Ovary (tissue), 7 donors: ENCODE measurements at regions not wholly inside any gene's neighbourhood (a gene's known extent, or its start where the extent isn't known, plus 50 kb on each side); places are given as distances from the start of the nearest gene placed in this dataset.
"Not testable (repeated sequence)": the region's sequence is repeated elsewhere in the genome, so short reads cannot be mapped to it uniquely, and the experiment has no call there.

ENCODE experiments used
- DNase-seq, 5 donors: peaks; one replicate each; pipeline ENCODE4 v3.0.0-alpha.2; 2019 to 2020
- H3K27ac ChIP-seq, 2 donors: fragments of 200-600 bp; one replicate each; pipeline versions ENCODE4 v1.5.1 to v1.8.0; 2019 to 2022
- H3K27me3 ChIP-seq: fragments of 200-600 bp; one replicate; pipeline ENCODE4 v1.8.0; 2022
- H3K36me3 ChIP-seq: fragments of 200-600 bp; sonication (generic); one replicate; pipeline ENCODE4 v1.5.1; 2019
- H3K4me1 ChIP-seq: one replicate; pipeline ENCODE4 v1.8.1; 2013; ENCODE audit warnings: mild to moderate bottlenecking, moderate library complexity; ENCODE audit not compliant: insufficient read depth
- H3K4me3 ChIP-seq: fragments of 200-600 bp; sonication (generic); one replicate; pipeline ENCODE4 v1.5.1; 2017
- H3K9me3 ChIP-seq, 2 donors: fragments of 200-600 bp in 1 of 2; sonication (generic) in 1 of 2; one replicate each; pipeline versions ENCODE4 v1.5.1 to v1.8.1; 2013 to 2019; ENCODE audit warnings: mild to moderate bottlenecking in 1 of 2, moderate library complexity in 1 of 2
- EP300 ChIP-seq: sonication (generic); formaldehyde crosslinking; IDR thresholded peaks from one replicate; pipeline ENCODE4 v1.6.1; 2017; ENCODE audit warnings: antibody characterized with exemption
- POLR2A ChIP-seq: fragments of 450-650 bp; IDR thresholded peaks from one replicate; pipeline ENCODE4 v1.6.1; 2017; ENCODE audit warnings: antibody characterized with exemption, mild to moderate bottlenecking, moderate library complexity
- WGBS, 3 donors: extraction: QIAGEN DNeasy Blood & Tissue Kit in 1 of 3; methylation state at CpG; one replicate each; pipeline versions ENCODE4 v1.1.5 to v1.1.7; 2013 to 2017; 5-methylcytosine and 5-hydroxymethylcytosine counted together
- intact Hi-C, 4 donors: fragments of 100-400 bp; cut with DNase I; formaldehyde crosslinking; loops; one replicate each; pipeline versions ENCODE4 v1.11.0 to v1.15.1; 2022 to 2023
- TF ChIP-seq, protein P1 (sequence below), 3 donors: fragments of 450-650 bp in 2 of 3; fragments of 200-600 bp in 1 of 3; IDR thresholded peaks; one replicate each; pipeline versions ENCODE4 v1.5.1 to v1.8.0; 2016 to 2022; ENCODE audit warnings: antibody characterized with exemption in 3 of 3, mild to moderate bottlenecking in 1 of 3
- donor health status: DM: no; HTN: no; CAD: no; lungs with moderate emphysema.
- donor health status: DM: no; HTN: no; CAD: no.
- donor health status: Bipolar disorder and iron deficiency.
- donor health status: DM: no; HTN: no; CAD: no.
- donor health status: DM: yes; HTN: yes; CAD: no.

DNA sequence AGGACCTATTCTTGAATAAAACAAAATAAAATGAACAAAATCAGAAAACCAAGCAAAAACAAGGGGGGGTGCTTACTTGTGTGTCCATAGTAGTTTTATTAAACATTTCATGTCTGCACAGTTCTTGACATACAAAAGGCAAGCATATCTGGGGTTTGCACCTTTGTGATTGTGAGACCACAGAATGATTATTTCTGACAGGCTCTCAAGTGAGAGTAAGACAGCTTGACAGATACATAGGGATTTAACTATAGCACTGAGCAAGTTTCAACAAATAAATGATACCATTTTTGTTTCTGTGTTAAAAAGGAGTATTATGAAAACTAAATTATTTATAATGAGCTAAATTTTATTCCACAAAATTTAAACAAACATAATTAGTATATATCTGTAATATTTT is 712.0 kb upstream of the PCDH10 start:
- no peak for DNase-seq
- no peak overlapping the region for H3K27ac ChIP-seq
- TF ChIP-seq EP300 (no peak), POLR2A (no peak)
- TF ChIP-seq, protein P1, sequence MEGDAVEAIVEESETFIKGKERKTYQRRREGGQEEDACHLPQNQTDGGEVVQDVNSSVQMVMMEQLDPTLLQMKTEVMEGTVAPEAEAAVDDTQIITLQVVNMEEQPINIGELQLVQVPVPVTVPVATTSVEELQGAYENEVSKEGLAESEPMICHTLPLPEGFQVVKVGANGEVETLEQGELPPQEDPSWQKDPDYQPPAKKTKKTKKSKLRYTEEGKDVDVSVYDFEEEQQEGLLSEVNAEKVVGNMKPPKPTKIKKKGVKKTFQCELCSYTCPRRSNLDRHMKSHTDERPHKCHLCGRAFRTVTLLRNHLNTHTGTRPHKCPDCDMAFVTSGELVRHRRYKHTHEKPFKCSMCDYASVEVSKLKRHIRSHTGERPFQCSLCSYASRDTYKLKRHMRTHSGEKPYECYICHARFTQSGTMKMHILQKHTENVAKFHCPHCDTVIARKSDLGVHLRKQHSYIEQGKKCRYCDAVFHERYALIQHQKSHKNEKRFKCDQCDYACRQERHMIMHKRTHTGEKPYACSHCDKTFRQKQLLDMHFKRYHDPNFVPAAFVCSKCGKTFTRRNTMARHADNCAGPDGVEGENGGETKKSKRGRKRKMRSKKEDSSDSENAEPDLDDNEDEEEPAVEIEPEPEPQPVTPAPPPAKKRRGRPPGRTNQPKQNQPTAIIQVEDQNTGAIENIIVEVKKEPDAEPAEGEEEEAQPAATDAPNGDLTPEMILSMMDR (IDR thresholded peaks at IDR 0.05), result no peak
- H3K4me3 ChIP-seq, result no peak overlapping the region
- H3K36me3 ChIP-seq, result no peaks in the 10 kb centered on the region
- no peaks in the 10 kb centered on the region for H3K9me3 ChIP-seq
- intact Hi-C loops, result no loop called here
- no peaks in the 10 kb centered on the region for H3K27me3 ChIP-seq
- H3K4me1 ChIP-seq, result no peaks in the 10 kb centered on the region

DNA sequence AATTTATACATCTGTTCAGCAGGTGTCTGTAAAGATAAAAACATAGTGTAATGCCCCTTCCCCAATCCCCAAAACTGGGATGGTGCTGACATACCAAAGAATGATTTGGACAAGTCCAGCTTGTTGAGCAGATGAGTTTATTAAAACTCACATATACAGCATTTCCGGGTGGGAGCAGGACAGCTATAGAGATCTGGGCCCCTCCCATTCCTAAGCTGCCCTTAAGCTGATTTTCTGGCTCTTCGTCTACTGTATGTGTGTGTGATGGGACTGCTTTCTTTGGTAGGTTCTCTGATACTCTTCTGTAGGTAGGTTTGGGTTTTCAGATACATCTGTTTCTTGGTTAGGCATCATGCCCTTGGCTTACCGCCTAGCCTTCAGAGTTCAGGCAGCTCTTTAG is 703.7 kb upstream of the PCDH10 start:
- 84 to 88% (median 87%) methylated on average over 3 of the region's 3 CpGs for WGBS, 3 donors
- TF ChIP-seq EP300 (no peak), POLR2A (no peak)
- TF ChIP-seq, protein P1 (IDR thresholded peaks at IDR 0.05), result no peak

DNA sequence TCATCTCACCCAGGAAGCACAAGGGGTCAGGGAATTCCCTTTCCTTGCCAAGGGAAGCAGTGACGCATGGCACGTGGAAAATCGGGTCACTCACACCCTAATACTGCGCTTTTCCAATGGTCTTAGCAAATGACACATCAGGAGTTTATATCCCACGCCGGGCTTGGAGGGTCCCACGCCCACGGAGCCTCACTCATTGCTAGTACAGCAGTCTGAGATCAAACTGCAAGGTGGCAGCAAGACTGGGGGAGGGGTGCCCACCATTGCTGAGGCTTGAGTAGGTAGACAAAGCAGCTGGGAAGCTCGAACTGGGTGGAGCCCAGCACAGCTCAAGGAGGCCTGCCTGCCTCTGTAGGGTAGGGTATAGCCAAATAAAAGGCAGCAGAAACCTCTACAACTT is 691.1 kb upstream of the PCDH10 start:
- H3K27me3 ChIP-seq, intact Hi-C loops, H3K4me3 ChIP-seq, H3K4me1 ChIP-seq, H3K36me3 ChIP-seq, H3K27ac ChIP-seq, DNase-seq, H3K9me3 ChIP-seq: not testable (repeated sequence)
- 81 to 89% (median 82%) methylated on average over 9 of the region's 9 CpGs for WGBS, 3 donors

More for the DNA sequence above, 703.7 kb upstream of the PCDH10 start:
- H3K27ac ChIP-seq, result no peak overlapping the region
- no peak overlapping the region for H3K4me3 ChIP-seq
- H3K27me3 ChIP-seq, result no peaks in the 10 kb centered on the region
- intact Hi-C loops, result no loop called here
- no peaks in the 10 kb centered on the region for H3K9me3 ChIP-seq
- no peaks in the 10 kb centered on the region for H3K4me1 ChIP-seq
- H3K36me3 ChIP-seq, result no peaks in the 10 kb centered on the region
- DNase-seq, result no peak

DNA sequence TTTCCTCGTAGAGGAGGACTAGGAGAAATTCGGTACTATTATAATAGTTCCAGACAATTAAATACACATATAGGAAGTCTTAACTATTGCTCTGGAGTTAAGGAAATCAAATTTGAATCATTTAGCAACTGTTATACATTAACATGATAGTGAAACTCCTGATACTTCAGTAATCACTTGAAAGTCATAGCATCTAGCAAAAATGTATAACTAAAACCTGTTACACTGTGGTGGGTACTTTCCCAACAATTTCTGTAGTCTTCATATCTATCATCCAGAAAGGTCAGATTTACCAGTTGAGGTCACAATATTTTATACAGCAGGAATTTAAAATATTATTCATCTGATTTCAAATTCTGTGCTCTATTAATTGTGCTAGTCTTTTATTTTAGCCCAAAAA is 669.6 kb upstream of the PCDH10 start:
- no peak for DNase-seq
- intact Hi-C loops, result no loop called here
- 64 to 69% (median 65%) methylated on average over 2 of the region's 2 CpGs for WGBS, 3 donors
- no peaks in the 10 kb centered on the region for H3K36me3 ChIP-seq
- no peaks in the 10 kb centered on the region for H3K4me1 ChIP-seq
- H3K27ac ChIP-seq, result no peak overlapping the region
- H3K27me3 ChIP-seq, result no peaks in the 10 kb centered on the region
- no peak overlapping the region for H3K4me3 ChIP-seq
- H3K9me3 ChIP-seq, result no peaks in the 10 kb centered on the region
- TF ChIP-seq EP300, result no peak
- TF ChIP-seq, protein P1 (IDR thresholded peaks at IDR 0.05), result no peak
- no peak for TF ChIP-seq POLR2A

- WGBS, 3 donors, result 75 to 88% (median 85%) methylated on average over 3 of the region's 3 CpGs
- Histone ChIP-seq H3K36me3 (no peaks in the 10 kb centered on the region), H3K27ac (no peak overlapping the region), H3K4me1 (no peaks in the 10 kb centered on the region), H3K27me3 (no peaks in the 10 kb centered on the region), H3K4me3 (no peak overlapping the region), H3K9me3 (no peaks in the 10 kb centered on the region)
- TF ChIP-seq, protein P1 (IDR thresholded peaks at IDR 0.05), result no peak
- intact Hi-C loops, result no loop called here
- DNase-seq, result no peak
Observed at GRCh38 chr4:132488555-132488954, 660.5 kb upstream of the PCDH10 start.
